B cell (primary cell): ENCODE measurements at regions not wholly inside any gene's neighbourhood (a gene's known extent, or its start where the extent isn't known, plus 50 kb on each side); places are given as distances from the start of the nearest gene placed in this dataset.

Experiments
- EZH2 ChIP-seq: IDR thresholded peaks from 2 replicates; pipeline ENCODE4 v1.6.1; 2012; ENCODE audit warnings: borderline replicate concordance, low read depth, mild to moderate bottlenecking, moderate library complexity, low read length; ENCODE audit not compliant: insufficient read depth, poor library complexity, severe bottlenecking
- TF ChIP-seq, protein P1 (sequence below): fragments of 200-600 bp; IDR thresholded peaks from one replicate; pipeline ENCODE4 v1.8.0; 2022; ENCODE audit warnings: antibody characterized with exemption, mild to moderate bottlenecking

DNA sequence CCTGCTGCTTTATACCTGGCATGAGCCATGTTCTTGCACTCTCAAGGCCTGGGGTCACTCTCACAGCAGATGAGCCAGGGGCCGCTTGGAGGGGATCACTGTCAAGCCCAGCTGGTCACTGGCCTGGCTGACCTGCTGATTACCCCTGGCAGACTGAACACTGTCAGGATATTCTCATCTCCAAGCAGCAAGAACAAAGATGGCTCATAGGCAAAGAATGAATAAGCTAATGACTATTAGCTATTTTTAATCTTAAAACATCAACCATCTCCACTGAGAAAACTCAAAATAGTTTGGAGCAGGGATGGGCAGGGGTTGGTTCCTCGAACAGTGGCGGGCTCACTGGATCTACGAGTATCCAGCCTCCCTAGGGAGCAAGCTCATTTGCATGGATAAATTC lies 64.4 kb upstream of the ACAN start:
- TF ChIP-seq, protein P1, sequence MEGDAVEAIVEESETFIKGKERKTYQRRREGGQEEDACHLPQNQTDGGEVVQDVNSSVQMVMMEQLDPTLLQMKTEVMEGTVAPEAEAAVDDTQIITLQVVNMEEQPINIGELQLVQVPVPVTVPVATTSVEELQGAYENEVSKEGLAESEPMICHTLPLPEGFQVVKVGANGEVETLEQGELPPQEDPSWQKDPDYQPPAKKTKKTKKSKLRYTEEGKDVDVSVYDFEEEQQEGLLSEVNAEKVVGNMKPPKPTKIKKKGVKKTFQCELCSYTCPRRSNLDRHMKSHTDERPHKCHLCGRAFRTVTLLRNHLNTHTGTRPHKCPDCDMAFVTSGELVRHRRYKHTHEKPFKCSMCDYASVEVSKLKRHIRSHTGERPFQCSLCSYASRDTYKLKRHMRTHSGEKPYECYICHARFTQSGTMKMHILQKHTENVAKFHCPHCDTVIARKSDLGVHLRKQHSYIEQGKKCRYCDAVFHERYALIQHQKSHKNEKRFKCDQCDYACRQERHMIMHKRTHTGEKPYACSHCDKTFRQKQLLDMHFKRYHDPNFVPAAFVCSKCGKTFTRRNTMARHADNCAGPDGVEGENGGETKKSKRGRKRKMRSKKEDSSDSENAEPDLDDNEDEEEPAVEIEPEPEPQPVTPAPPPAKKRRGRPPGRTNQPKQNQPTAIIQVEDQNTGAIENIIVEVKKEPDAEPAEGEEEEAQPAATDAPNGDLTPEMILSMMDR, result no peak
- no peak for TF ChIP-seq EZH2
